ENCODE measurements at regions not wholly inside any gene's neighbourhood (a gene's known extent, or its start where the extent isn't known, plus 50 kb on each side); places are given as distances from the start of the nearest gene placed in this dataset.

DNA sequence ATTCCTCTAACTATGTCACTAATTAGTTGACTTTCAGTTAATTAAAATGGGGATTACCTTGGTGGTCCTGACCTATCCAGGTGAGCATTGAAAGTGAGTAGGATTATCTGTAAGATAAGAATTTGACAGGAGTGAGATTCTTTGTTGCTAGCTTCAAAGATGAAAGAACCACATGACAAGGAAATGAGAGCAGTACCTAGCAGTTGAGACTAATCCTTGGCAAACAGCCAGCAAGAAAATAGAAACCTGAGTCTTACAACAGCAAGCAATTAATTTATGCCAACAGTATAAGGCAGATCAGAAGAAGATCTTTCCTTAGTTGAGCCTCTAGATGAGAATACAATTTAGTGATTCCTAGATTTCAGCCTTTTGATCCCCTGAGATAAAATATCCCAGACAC lies 1058.4 kb downstream of the LRFN5 start:
- TF ChIP-seq, protein P1, sequence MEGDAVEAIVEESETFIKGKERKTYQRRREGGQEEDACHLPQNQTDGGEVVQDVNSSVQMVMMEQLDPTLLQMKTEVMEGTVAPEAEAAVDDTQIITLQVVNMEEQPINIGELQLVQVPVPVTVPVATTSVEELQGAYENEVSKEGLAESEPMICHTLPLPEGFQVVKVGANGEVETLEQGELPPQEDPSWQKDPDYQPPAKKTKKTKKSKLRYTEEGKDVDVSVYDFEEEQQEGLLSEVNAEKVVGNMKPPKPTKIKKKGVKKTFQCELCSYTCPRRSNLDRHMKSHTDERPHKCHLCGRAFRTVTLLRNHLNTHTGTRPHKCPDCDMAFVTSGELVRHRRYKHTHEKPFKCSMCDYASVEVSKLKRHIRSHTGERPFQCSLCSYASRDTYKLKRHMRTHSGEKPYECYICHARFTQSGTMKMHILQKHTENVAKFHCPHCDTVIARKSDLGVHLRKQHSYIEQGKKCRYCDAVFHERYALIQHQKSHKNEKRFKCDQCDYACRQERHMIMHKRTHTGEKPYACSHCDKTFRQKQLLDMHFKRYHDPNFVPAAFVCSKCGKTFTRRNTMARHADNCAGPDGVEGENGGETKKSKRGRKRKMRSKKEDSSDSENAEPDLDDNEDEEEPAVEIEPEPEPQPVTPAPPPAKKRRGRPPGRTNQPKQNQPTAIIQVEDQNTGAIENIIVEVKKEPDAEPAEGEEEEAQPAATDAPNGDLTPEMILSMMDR (IDR thresholded peaks at IDR 0.05), result no peak
- TF ChIP-seq POLR2AphosphoS5 (IDR thresholded peaks at IDR 0.05) (no peak), EP300 (IDR thresholded peaks at IDR 0.05) (no peak), POLR2A (IDR thresholded peaks at IDR 0.05) (no peak)
- Histone ChIP-seq H3K27ac (no peak overlapping the region), H3K9me3 (no peaks in the 10 kb centered on the region), H3K4me1 (no peaks in the 10 kb centered on the region), H3K27me3 (no peaks in the 10 kb centered on the region), H3K4me3 (no peak overlapping the region), H3K36me3 (no peaks in the 10 kb centered on the region)
- no peak for ATAC-seq

DNA sequence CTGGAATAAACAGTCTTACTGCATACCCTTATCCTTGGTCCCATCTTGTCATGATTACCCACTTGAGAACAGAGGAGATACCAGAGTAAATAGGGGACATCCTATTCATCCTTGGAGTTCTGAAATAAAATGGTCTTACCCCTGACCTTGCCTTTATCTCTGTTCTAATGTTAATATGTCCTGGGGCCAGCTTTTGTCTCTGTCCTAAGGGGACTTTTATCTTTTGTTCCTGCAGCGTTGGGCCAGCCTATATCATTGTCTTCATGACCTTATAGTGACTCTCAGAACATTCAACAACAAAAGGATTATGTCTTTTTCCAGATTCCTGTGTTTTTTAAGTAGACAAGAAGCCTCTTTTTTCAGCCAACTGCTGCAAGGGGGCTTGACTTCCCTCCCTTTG lies 1057.5 kb downstream of the LRFN5 start:
- Histone ChIP-seq H3K36me3 (no peaks in the 10 kb centered on the region), H3K9me3 (no peaks in the 10 kb centered on the region), H3K27me3 (no peaks in the 10 kb centered on the region), H3K4me3 (no peak overlapping the region), H3K4me1 (no peaks in the 10 kb centered on the region), H3K27ac (no peak overlapping the region)
- no peak for ATAC-seq
- WGBS, 2 donors (ENCODE audit: low coverage in 1 of 2), result 43 to 67% methylated on average over 1 of the region's 1 CpG
- TF ChIP-seq POLR2AphosphoS5 (IDR thresholded peaks at IDR 0.05), result no peak
- TF ChIP-seq EP300 (IDR thresholded peaks at IDR 0.05), result no peak
- TF ChIP-seq POLR2A (IDR thresholded peaks at IDR 0.05), result no peak
- TF ChIP-seq, protein P1 (IDR thresholded peaks at IDR 0.05), result no peak

DNA sequence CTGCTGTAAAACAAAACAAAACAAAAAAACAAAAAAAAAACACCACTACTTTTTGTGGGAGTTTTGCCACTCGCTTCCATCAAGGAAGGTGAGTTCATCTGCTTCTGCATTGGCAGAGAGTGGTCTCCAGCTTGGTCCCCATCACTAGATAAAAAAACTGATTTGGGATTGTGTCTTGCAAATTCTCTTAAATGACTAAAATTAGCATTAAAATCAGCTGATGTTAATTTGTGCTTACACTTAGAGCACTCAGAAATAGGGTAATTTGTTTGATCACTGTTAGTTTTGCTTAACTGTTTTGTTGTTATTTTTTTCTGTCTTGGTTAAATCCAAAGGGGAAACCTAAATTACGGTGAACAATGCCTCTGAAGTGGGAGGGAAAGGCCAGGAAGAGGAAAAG lies 1048.0 kb downstream of the LRFN5 start:
- no peak overlapping the region for H3K4me3 ChIP-seq
- H3K4me1 ChIP-seq, result no peaks in the 10 kb centered on the region
- H3K9me3 ChIP-seq, result no peaks in the 10 kb centered on the region
- H3K27ac ChIP-seq, result no peak overlapping the region
- TF ChIP-seq POLR2AphosphoS5 (IDR thresholded peaks at IDR 0.05) (no peak), POLR2A (IDR thresholded peaks at IDR 0.05) (no peak), EP300 (IDR thresholded peaks at IDR 0.05) (no peak)
- TF ChIP-seq, protein P1 (IDR thresholded peaks at IDR 0.05), result no peak
- H3K36me3 ChIP-seq, result no peaks in the 10 kb centered on the region
- no peaks in the 10 kb centered on the region for H3K27me3 ChIP-seq
- 50 to 66% methylated on average over 1 to 2 of the region's 2 CpGs for whole genome bisulfite sequencing, 2 donors (ENCODE audit: low coverage in 1 of 2)
- no peak for ATAC-seq

DNA sequence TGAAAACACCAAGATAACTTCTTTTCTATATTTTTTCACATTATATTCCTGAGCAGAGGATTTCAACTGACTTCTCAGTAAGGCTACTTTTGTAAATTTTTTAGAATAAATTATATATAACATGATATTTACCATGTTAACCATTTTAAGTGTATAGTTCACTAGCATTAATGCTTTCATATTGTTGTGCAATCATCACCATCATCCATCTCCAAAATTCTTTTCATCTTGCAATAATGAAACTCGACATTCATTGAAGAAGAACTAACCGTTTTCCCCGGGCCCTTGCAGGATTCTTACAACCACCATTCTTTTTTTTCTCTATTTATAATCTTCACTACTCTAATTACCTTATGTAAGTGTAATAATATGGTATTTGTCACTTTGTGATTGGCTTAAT lies 1036.1 kb downstream of the LRFN5 start:
- Histone ChIP-seq H3K36me3 (no peaks in the 10 kb centered on the region), H3K4me1 (no peaks in the 10 kb centered on the region), H3K9me3 (no peaks in the 10 kb centered on the region), H3K27me3 (no peaks in the 10 kb centered on the region), H3K27ac (no peak overlapping the region), H3K4me3 (no peak overlapping the region)
- TF ChIP-seq, protein P1 (IDR thresholded peaks at IDR 0.05), result no peak
- TF ChIP-seq POLR2A (IDR thresholded peaks at IDR 0.05) (no peak), POLR2AphosphoS5 (IDR thresholded peaks at IDR 0.05) (no peak), EP300 (IDR thresholded peaks at IDR 0.05) (no peak)
- WGBS, 2 donors (ENCODE audit: low coverage in 1 of 2), result 91 to 94% methylated on average over 3 of the region's 3 CpGs
- ATAC-seq, result no peak

DNA sequence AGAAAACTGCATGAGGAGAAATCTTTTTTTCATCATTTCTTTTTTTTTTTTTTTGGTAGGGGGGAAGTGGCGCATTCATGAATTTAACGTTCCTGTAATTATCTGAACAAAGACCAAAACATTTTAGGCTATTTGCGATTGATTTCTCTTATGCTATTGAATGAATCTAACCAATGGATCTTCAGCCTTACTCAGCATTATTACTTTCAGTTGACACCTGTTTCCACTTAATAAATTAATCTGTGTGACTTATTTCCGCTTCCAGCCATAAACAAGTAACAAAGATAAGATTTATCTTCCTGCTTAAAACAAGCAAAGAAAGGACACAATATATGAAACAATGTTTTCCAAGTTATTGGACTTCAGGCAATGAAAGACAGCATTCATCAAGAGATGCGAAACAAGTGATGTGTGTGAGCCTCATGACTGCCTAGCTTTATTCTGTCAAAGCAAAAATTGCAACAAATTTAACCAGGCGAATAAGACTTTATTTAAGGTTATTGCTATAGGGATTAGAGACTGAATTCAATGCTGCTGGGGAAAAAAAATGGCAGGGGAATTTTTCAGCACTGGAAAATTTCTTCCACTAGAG lies 1026.9 kb downstream of the LRFN5 start:
- no peak overlapping the region for H3K27ac ChIP-seq
- no peaks in the 10 kb centered on the region for H3K27me3 ChIP-seq
- no peaks in the 10 kb centered on the region for H3K36me3 ChIP-seq
- H3K4me1 ChIP-seq, result no peaks in the 10 kb centered on the region
- no peak for ATAC-seq
- no peak overlapping the region for H3K4me3 ChIP-seq
- TF ChIP-seq EP300 (IDR thresholded peaks at IDR 0.05) (no peak), POLR2A (IDR thresholded peaks at IDR 0.05) (no peak), POLR2AphosphoS5 (IDR thresholded peaks at IDR 0.05) (no peak)
- TF ChIP-seq, protein P1 (IDR thresholded peaks at IDR 0.05), result no peak
- H3K9me3 ChIP-seq, result no peaks in the 10 kb centered on the region
- WGBS, 2 donors (ENCODE audit: low coverage in 1 of 2), result 79 to 82% methylated on average over 5 to 6 of the region's 6 CpGs

Data from gastroesophageal sphincter (tissue), 4 donors.